Neutrophil (primary cell): ENCODE measurements at regions not wholly inside any gene's neighbourhood (a gene's known extent, or its start where the extent isn't known, plus 50 kb on each side); places are given as distances from the start of the nearest gene placed in this dataset.

ENCODE experiments used
- H3K27ac ChIP-seq: fragments of 200-600 bp; sonication (generic); 2 replicates; pipeline ENCODE4 v1.5.1; 2016; ENCODE audit warnings: mild to moderate bottlenecking, moderate library complexity
- H3K27me3 ChIP-seq: fragments of 200-600 bp; sonication (generic); 2 replicates; pipeline ENCODE4 v1.6.0; 2016; ENCODE audit warnings: mild to moderate bottlenecking
- H3K36me3 ChIP-seq: fragments of 200-600 bp; sonication (generic); 2 replicates; pipeline ENCODE4 v1.5.1; 2017
- H3K4me1 ChIP-seq, 2 experiments: fragments of 200-600 bp in 1 of 2; sonication (generic) in 1 of 2; 1 replicate in 1 of 2; 2 replicates in 1 of 2; pipeline versions ENCODE4 v1.5.1 to v1.6.1; 2013 to 2016; ENCODE audit warnings: low read depth in 1 of 2, low read length in 1 of 2, mild to moderate bottlenecking in 1 of 2, moderate library complexity in 1 of 2; ENCODE audit not compliant: control insufficient read depth in 1 of 2, insufficient read depth in 1 of 2
- H3K4me3 ChIP-seq, 2 experiments: fragments of 200-600 bp in 1 of 2; sonication (generic) in 1 of 2; 1 replicate in 1 of 2; 2 replicates in 1 of 2; pipeline ENCODE4 v1.5.1; 2013 to 2016; ENCODE audit warnings: low read depth in 1 of 2, low read length in 1 of 2, mild to moderate bottlenecking in 1 of 2, moderate library complexity in 1 of 2
- H3K9me3 ChIP-seq: fragments of 200-600 bp; sonication (generic); 2 replicates; pipeline ENCODE4 v1.5.1; 2016
- CTCF ChIP-seq: fragments of 200-600 bp; sonication (generic); IDR thresholded peaks from 2 replicates; pipeline ENCODE4 v1.5.1; 2016; ENCODE audit warnings: antibody characterized with exemption

GRCh38 chr4:128521648-128522111 lies 234.1 kb upstream of the PGRMC2 start:
- Histone ChIP-seq H3K4me1 (no peaks in the 10 kb centered on the region), H3K27me3 (no peaks in the 10 kb centered on the region), H3K4me3 (no peak overlapping the region), H3K36me3 (no peaks in the 10 kb centered on the region), H3K9me3 (no peaks in the 10 kb centered on the region), H3K27ac (no peak overlapping the region)
- TF ChIP-seq CTCF, result no peak

GRCh38 chr4:128521156-128521555 lies 233.5 kb upstream of the PGRMC2 start:
- Histone ChIP-seq H3K27me3 (no peaks in the 10 kb centered on the region), H3K4me3 (no peak overlapping the region), H3K36me3 (no peaks in the 10 kb centered on the region), H3K9me3 (no peaks in the 10 kb centered on the region), H3K27ac (no peak overlapping the region), H3K4me1 (no peaks in the 10 kb centered on the region)
- TF ChIP-seq CTCF, result no peak

- no peaks in the 10 kb centered on the region for H3K36me3 ChIP-seq
- no peak overlapping the region for H3K27ac ChIP-seq
- no peak for TF ChIP-seq CTCF
- H3K9me3 ChIP-seq, result no peaks in the 10 kb centered on the region
- no peaks in the 10 kb centered on the region for H3K4me1 ChIP-seq
- no peaks in the 10 kb centered on the region for H3K27me3 ChIP-seq
- H3K4me3 ChIP-seq, result no peak overlapping the region
Observed at GRCh38 chr4:128519163-128519830, 231.7 kb upstream of the PGRMC2 start.

- Histone ChIP-seq H3K9me3 (no peaks in the 10 kb centered on the region), H3K4me1 (no peaks in the 10 kb centered on the region), H3K27ac (no peak overlapping the region), H3K27me3 (no peaks in the 10 kb centered on the region), H3K4me3 (no peak overlapping the region), H3K36me3 (no peaks in the 10 kb centered on the region)
- no peak for TF ChIP-seq CTCF
Observed at GRCh38 chr4:128517739-128518510, 230.3 kb upstream of the PGRMC2 start.

- no peaks in the 10 kb centered on the region for H3K27me3 ChIP-seq
- no peak overlapping the region for H3K4me3 ChIP-seq
- H3K9me3 ChIP-seq, result no peaks in the 10 kb centered on the region
- H3K36me3 ChIP-seq, result no peaks in the 10 kb centered on the region
- no peak for TF ChIP-seq CTCF
- no peaks in the 10 kb centered on the region for H3K4me1 ChIP-seq
- H3K27ac ChIP-seq, result no peak overlapping the region
Observed at GRCh38 chr4:128517096-128517738, 229.6 kb upstream of the PGRMC2 start.
